ENCODE measurements at regions not wholly inside any gene's neighbourhood (a gene's known extent, or its start where the extent isn't known, plus 50 kb on each side); places are given as distances from the start of the nearest gene placed in this dataset.
"Not testable (repeated sequence)": the region's sequence is repeated elsewhere in the genome, so short reads cannot be mapped to it uniquely, and the experiment has no call there.

DNA sequence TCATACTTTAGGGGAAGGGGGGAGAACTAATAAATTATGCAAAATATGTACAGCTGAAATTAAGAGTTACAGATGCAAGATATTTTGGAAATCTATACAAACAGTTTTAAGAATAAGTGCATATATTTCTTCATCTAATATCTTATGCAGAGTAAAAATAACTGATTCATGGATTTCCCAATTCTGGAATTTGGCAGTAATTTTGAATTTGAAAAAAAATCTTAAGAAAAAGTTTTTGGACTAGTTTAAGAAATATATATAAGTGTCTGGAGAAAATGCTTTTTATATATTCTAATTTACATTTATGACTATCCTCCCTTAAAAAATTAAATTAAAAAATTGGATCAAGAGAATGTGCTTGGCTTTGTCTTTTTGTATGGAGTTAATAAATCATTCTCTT, 474.3 kb downstream of the BRINP3 start:
- DNase-seq (ENCODE audit: low read depth): no peak

GRCh38 chr1:190011585-190011984, 466.1 kb downstream of the BRINP3 start:
- no peak for DNase-seq (ENCODE audit: low read depth)

DNA sequence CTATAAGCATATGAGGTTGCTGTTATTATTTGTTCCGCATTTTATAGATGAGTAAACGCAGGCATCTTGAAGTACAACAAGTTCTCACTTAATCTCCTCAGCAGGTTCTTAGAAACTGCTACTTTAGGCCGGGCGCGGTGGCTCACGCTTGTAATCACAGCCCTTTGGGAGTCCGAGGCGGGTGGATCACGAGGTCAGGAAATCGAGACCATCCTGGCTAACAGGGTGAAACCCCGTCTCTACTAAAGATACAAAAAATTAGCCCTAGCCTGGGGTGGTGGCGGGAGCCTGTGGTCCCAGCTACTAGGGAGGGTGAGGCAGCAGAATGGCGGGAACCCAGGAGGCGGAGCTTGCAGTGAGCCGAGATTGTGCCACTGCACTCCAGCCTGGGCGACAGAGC, 458.5 kb downstream of the BRINP3 start:
- not testable (repeated sequence) for DNase-seq (ENCODE audit: low read depth)

GRCh38 chr1:190019717-190020116, 457.9 kb downstream of the BRINP3 start:
- DNase-seq (ENCODE audit: low read depth): no peak

GRCh38 chr1:190022709-190023108, 455.0 kb downstream of the BRINP3 start:
- DNase-seq (ENCODE audit: low read depth): no peak

- DNase-seq (ENCODE audit: low read depth): no peak
Measured at GRCh38 chr1:190029441-190029840, 448.2 kb downstream of the BRINP3 start.

DNA sequence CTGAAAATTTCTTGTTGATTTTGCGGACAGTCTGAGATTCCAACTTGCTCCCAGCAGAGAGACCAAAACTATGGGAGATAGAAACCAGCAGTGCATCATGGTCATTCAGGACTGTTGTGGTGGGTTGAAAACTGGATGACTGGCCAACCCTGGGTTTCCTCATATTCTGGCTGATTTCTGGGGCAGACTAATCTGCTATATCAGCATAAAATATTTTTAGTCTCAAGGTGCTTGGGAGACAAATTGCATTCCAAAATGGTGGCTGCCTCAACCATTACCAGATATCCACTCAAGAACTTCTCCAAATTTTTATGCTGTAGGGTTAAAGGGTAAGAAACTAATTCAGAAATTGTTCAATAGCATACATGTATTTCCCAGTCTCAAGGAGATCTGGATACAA, 434.0 kb downstream of the BRINP3 start:
- no peak for DNase-seq (ENCODE audit: low read depth)

GRCh38 chr1:190046231-190046630, 431.4 kb downstream of the BRINP3 start:
- no peak for DNase-seq (ENCODE audit: low read depth)

Measured in stromal cell of bone marrow (primary cell).